MM.1S (cell line): ENCODE measurements at regions not wholly inside any gene's neighbourhood (a gene's known extent, or its start where the extent isn't known, plus 50 kb on each side); places are given as distances from the start of the nearest gene placed in this dataset.

Experiments
- CTCF ChIP-seq: fragments of 300-600 bp; sonication (generic); IDR thresholded peaks from 2 replicates; pipeline ENCODE4 v1.5.1; 2016; ENCODE audit warnings: antibody characterized with exemption, low read length, mixed read lengths
- EZH2 ChIP-seq: fragments of 300-600 bp; sonication (generic); optimal IDR thresholded peaks from 2 replicates; pipeline ENCODE3; 2017; ENCODE audit warnings: low read depth, mild to moderate bottlenecking, antibody characterized with exemption, low read length, mixed read lengths

DNA sequence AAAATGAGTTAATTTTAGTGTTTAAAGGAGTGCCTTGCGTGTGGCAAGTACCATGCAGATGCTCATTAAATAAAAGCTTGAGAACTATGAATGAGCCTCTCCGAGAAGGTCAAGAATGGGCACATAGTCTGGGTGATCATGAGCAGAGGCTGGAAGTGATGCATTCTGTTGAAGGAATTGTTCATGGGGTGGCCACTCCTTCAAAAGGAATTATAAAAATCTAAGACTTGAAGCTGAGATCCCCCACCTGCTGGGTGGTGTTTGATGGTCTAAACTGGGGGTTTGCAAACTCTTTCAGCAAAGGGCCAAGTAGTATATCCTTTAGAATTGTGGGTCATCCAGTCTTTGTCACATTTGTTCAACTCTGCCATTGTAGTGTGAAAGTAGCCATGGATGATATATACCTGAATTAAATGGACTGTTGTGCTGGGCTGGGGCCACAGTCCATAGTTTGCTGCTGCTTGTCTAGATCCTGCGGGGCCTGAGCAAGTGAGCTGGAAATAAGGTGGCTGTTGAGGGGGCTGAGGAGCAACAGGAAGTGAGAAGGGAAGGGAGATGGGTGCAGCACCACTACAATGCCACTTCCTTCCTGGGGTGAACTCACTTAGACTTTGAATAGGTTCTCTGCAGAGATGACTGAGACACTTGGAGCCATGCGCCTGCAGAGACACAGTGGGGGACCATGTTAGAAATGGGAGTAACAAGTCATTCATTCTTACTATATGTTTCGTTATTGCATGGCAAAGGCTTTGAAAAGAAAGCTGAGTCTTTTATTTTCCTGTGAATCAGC lies 179.0 kb downstream of the SNX19 start:
- TF ChIP-seq CTCF (no peak), EZH2 (no peak)
